SK-N-SH treated with all-trans-retinoic acid at 6 μM for 48 hours (cell line): ENCODE measurements at regions not wholly inside any gene's neighbourhood (a gene's known extent, or its start where the extent isn't known, plus 50 kb on each side); places are given as distances from the start of the nearest gene placed in this dataset.

Experiments
- ATAC-seq: fragments of 200-7000 bp; cut with Tn5 transposase; 3 replicates; pipeline ENCODE4 v1.9.1; 2020; ENCODE audit warnings: mild to moderate bottlenecking, moderate library complexity
- BACH2 ChIP-seq: fragments of 250-450 bp; sonication (Bioruptor Pico); IDR thresholded peaks from 2 replicates; pipeline ENCODE4 v1.9.0; 2021; ENCODE audit warnings: mild to moderate bottlenecking, borderline replicate concordance
- CREB5 ChIP-seq: fragments of 250-450 bp; sonication (Bioruptor Pico); IDR thresholded peaks from 2 replicates; pipeline ENCODE4 v1.5.1; 2020; ENCODE audit warnings: low read depth, mild to moderate bottlenecking, moderate library complexity
- CSDC2 ChIP-seq: fragments of 250-450 bp; sonication (Bioruptor Pico); IDR thresholded peaks from 2 replicates; pipeline ENCODE4 v1.5.0; 2020; ENCODE audit warnings: mild to moderate bottlenecking, moderate library complexity
- CSRNP3 ChIP-seq: fragments of 250-450 bp; sonication (Bioruptor Pico); IDR thresholded peaks from 2 replicates; pipeline ENCODE4 v1.5.1; 2021; ENCODE audit warnings: mild to moderate bottlenecking, moderate library complexity
- ESRRG ChIP-seq: fragments of 250-450 bp; sonication (Bioruptor Pico); IDR thresholded peaks from 2 replicates; pipeline ENCODE4 v1.6.1; 2021; ENCODE audit warnings: mild to moderate bottlenecking
- GLIS3 ChIP-seq: fragments of 250-450 bp; sonication (Bioruptor Pico); IDR thresholded peaks from 2 replicates; pipeline ENCODE4 v1.5.0; 2020; ENCODE audit warnings: mild to moderate bottlenecking, moderate library complexity
- OSR1 ChIP-seq: fragments of 250-450 bp; sonication (Bioruptor Pico); IDR thresholded peaks from 2 replicates; pipeline ENCODE4 v1.8.0; 2022; ENCODE audit warnings: moderate library complexity, mild to moderate bottlenecking, inconsistent platforms
- PATZ1 ChIP-seq: fragments of 250-450 bp; sonication (Bioruptor Pico); IDR thresholded peaks from 2 replicates; pipeline ENCODE4 v1.8.0; 2020; ENCODE audit warnings: mild to moderate bottlenecking, moderate library complexity, borderline replicate concordance
- PPARA ChIP-seq: fragments of 250-450 bp; sonication (Bioruptor Pico); IDR thresholded peaks from 2 replicates; pipeline ENCODE4 v1.5.0; 2020; ENCODE audit warnings: mild to moderate bottlenecking, borderline replicate concordance
- RARB ChIP-seq: fragments of 250-450 bp; sonication (Bioruptor Pico); IDR thresholded peaks from 2 replicates; pipeline ENCODE4 v1.8.0; 2021; ENCODE audit warnings: mild to moderate bottlenecking, moderate library complexity
- SNAI2 ChIP-seq: fragments of 250-450 bp; sonication (Bioruptor Pico); IDR thresholded peaks from 2 replicates; pipeline ENCODE4 v1.5.0; 2020; ENCODE audit warnings: mild to moderate bottlenecking, moderate library complexity
- TCF4 ChIP-seq: fragments of 250-450 bp; sonication (Bioruptor Pico); IDR thresholded peaks from 2 replicates; pipeline ENCODE4 v1.8.0; 2021; ENCODE audit warnings: mild to moderate bottlenecking, moderate library complexity, borderline replicate concordance
- TOX ChIP-seq: fragments of 250-450 bp; sonication (Bioruptor Pico); IDR thresholded peaks from 2 replicates; pipeline ENCODE4 v1.8.0; 2021; ENCODE audit warnings: mild to moderate bottlenecking, moderate library complexity, borderline replicate concordance
- TSHZ2 ChIP-seq: fragments of 250-450 bp; sonication (Bioruptor Pico); IDR thresholded peaks from 2 replicates; pipeline ENCODE4 v1.5.0; 2020; ENCODE audit warnings: mild to moderate bottlenecking, moderate library complexity
- ZC3H10 ChIP-seq: fragments of 250-450 bp; sonication (Bioruptor Pico); IDR thresholded peaks from 2 replicates; pipeline ENCODE4 v1.5.1; 2021; ENCODE audit warnings: mild to moderate bottlenecking, moderate library complexity
- ZFP3 ChIP-seq: fragments of 250-450 bp; sonication (Bioruptor Pico); IDR thresholded peaks from 2 replicates; pipeline ENCODE4 v1.5.0; 2020; ENCODE audit warnings: mild to moderate bottlenecking, moderate library complexity
- ZNF565 ChIP-seq: fragments of 450-650 bp; formaldehyde crosslinking; conservative IDR thresholded peaks from 2 replicates; pipeline ENCODE4 v1.5.0; 2020; ENCODE audit warnings: low read depth, mild to moderate bottlenecking, moderate library complexity
- ZNF70 ChIP-seq: fragments of 450-650 bp; formaldehyde crosslinking; IDR thresholded peaks from 2 replicates; pipeline ENCODE4 v1.5.0; 2020; ENCODE audit warnings: mild to moderate bottlenecking, moderate library complexity
- ZNF8 ChIP-seq: fragments of 450-650 bp; formaldehyde crosslinking; IDR thresholded peaks from 2 replicates; pipeline ENCODE4 v1.5.0; 2020; ENCODE audit warnings: mild to moderate bottlenecking, moderate library complexity

GRCh38 chr6:141846639-141847038 is 286.1 kb upstream of the GJE1 start:
- ATAC-seq = no peak
- no peak for TF ChIP-seq PATZ1 (CRISPR knock-in tag)
- no peak for TF ChIP-seq RARB
- no peak for TF ChIP-seq OSR1 (CRISPR knock-in tag)
- no peak for TF ChIP-seq ESRRG
- no peak for TF ChIP-seq TCF4 (CRISPR knock-in tag)
- no peak for TF ChIP-seq ZFP3
- no peak for TF ChIP-seq BACH2 (CRISPR knock-in tag)
- no peak for TF ChIP-seq CSDC2 (CRISPR knock-in tag)
- no peak for TF ChIP-seq ZNF565 (CRISPR knock-in tag)
- no peak for TF ChIP-seq CSRNP3
- TF ChIP-seq SNAI2 (CRISPR knock-in tag) = no peak
- TF ChIP-seq TOX (CRISPR knock-in tag) = no peak
- TF ChIP-seq GLIS3 = no peak
- no peak for TF ChIP-seq ZNF8 (CRISPR knock-in tag)
- TF ChIP-seq PPARA (CRISPR knock-in tag) = no peak

GRCh38 chr6:141843178-141843834 is 289.4 kb upstream of the GJE1 start:
- ATAC-seq = no peak
- TF ChIP-seq ZNF565 (CRISPR knock-in tag) = no peak
- TF ChIP-seq TSHZ2 = no peak

- no peak for ATAC-seq
- TF ChIP-seq ESRRG (no peak), TOX (CRISPR knock-in tag) (no peak), BACH2 (CRISPR knock-in tag) (no peak), ZC3H10 (CRISPR knock-in tag) (no peak), PPARA (CRISPR knock-in tag) (no peak), CREB5 (no peak), ZNF70 (CRISPR knock-in tag) (no peak), TSHZ2 (no peak), ZNF565 (CRISPR knock-in tag) (no peak)
Measured at GRCh38 chr6:141833001-141833655, 299.6 kb upstream of the GJE1 start.
